SKM-1 treated with dmso at 0.1 percent for 144 hours (cell line): ENCODE measurements at regions not wholly inside any gene's neighbourhood (a gene's known extent, or its start where the extent isn't known, plus 50 kb on each side); places are given as distances from the start of the nearest gene placed in this dataset.

Experiments used
- DNase-seq: peaks from one replicate; lab custom pipeline; 2025; ENCODE audit not compliant: unreplicated experiment; lab: John Stamatoyannopoulos, UW

DNA sequence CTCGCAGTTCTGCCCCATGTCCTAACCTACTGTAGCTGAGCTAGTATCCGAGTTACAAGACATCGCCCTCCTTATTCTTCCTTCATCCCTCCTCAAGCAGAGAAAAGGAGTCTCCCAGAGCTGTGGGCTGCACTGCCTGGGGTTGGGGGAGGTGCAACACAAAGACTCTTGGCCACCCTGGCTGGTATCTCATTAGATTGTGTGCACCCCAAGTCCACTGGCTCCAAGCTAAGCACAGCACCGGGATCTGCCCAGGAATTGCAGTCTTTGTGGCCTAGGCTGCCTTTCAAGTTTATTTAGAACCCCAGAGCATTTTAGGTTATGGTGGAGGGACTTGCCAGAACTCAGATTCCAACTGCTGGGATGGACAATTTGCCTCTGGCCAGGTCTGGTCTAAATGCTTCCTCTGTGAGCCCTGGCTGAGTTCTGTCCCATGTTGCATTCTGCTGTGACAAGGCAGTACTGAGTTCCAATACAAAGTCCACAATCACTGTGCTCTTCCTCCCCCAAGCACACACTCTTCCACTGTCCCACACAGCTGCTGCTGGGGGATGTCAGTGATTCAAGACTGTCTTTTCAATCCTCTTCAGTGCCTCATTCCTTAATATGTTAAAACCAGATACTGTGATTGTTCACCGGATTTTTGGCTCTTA lies 169.6 kb upstream of the CLEC14A start:
- DNase-seq: no peak

DNA sequence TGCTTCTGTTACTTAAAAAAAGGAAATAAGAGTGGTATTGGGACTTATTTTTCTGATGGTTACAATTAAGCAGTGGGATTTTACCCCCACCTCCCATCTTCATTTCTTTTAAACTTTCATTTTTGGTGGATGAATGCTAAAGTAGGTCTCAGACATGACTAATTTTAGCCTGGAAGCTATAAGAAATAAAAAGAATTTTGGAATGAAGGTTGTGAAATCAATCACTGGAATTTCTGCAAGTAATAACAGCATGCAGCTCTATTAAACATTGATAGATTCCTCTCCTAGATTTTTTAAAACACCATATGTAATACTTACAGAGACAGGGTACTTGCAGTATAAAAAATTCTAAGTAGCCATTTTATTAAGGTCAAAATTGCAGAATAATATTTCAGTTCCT lies 164.2 kb upstream of the CLEC14A start:
- no peak for DNase-seq

DNA sequence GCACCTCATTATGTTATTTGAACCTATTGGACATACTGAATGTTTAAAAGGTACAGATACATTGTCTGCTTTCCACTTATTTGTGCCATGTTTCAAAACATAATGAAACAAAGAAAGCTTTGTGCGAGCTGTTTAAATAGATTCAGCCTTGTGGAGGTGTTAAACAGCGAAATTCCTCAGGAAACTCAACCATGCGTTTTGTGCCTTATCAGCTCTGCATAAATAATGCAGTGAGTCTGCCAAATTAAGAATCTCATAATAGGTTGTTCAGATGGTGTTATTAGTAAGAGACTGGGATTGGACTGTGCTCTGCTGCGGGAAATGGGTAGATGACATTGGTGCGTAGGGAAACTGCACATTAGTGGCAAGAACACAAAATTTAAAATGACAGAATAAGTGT lies 163.7 kb upstream of the CLEC14A start:
- DNase-seq: no peak

DNA sequence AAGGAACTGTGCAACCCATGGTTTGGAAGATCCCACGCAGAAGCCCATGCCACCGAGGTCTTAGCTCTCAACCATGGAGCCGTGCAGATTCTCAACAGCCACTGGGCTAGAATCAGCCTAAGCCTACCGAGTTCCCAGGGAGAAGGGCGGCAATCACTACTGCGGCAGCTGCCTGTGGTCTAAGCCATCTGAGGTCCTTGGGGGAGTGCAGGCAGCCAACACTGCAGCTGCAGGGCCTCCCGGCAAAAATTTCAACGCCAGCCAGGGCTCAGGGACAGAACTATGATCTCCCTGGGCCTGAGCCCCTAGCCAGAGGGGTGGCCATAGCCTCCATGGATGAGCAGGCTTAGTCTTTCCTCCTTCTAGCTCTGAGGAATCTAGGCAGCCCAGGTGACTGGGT lies 156.8 kb upstream of the CLEC14A start:
- DNase-seq: no peak

DNA sequence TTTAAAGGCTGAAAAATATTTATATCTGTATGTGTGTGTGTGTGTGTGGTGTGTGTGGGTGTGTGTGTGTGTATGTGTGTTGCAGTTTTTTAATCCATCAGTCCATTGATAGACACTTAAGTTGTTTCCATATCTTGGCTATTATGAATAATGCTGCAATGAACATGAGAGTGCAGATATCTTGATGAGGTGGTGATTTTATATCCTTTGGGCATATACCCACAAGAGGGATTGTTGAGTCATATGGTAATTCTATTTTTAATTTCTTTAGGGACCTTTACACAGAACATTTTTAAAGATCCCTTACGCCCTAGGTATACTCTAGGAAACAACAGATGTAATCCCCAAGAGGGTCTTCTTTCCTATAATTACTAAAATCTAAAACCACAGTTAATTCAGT lies 154.5 kb upstream of the CLEC14A start:
- DNase-seq: no peak

DNA sequence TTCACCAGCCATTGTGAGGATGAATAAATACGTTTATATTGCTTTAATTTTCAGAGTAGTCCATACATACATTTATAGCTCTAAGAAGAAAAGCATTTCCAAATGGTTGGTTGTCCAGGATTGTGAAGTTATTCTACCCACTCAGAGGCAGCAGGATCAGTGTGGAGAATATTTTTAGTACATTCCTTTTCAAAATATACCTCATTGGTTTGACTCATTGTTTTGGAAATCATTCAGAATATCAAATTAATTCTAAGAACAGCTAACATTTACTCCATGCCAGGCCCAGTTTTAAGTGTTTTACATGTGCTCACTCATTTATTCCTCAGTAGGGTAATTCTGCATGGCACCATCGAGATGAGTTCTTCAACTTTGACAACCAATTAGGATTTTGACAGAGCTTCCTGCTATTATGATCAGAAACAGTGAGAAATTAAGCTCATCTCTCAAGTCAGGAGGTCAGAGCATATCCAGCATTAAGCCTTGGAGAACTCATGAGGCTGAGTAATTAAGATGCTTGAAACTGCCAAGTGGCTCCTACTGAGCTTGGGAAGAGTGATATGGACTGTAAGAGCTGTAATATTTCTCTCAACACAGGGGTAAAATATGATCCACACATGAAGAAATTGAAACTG lies 153.3 kb upstream of the CLEC14A start:
- DNase-seq: no peak

DNA sequence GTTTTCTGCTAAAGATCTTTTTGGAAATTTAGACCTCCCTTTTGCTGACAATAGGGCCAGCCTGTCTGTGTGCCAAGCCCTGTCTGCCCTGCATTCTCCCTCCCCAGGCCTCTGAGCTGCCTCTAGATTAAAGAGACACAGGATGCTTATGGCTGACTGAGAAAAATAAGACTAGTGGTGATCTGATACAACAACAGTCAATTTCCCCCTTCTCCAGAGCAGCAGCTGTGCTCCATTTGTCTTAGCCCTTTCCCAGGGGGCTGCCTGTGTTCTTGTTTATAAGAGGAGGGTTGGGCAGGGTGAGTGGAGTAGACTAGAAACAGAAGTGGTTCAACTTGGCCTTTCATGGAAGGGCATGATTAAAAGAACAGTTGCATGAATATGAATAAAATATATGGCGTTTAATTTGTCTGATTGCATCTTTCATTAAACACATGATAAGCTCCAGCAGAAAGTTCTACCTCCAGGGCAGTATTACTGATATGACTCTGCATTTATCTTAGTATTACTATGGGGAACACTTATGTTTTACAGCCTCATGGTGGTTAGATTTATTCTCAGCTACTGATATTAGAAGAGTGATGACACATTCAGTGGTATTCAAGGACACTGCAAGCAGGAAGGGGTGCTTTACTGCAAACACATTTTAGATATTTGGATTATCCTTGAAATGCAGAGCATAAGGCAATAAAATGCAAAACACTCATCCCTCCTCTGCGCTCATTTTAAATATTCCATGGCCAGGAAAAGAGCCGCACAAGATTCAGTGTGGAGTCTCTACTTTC lies 150.2 kb upstream of the CLEC14A start:
- DNase-seq: no peak

DNA sequence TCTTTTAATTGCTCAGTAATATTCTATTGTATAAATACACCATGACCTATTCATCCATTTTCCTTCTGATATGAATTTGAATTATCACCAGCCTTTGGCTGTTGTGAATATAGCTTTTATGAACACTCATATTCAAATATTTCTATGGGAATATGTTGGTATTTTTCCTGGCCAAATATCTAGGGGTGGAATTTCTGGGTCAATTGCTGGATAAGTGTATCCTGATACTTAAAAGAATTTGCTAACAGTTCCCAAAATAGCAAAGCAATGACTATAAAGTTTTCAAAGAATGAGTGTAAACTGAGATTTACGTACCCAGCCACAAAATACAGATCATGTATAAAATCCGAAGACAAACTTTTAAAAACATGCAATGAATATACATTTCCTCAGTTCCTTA lies 148.7 kb upstream of the CLEC14A start:
- DNase-seq: no peak

DNA sequence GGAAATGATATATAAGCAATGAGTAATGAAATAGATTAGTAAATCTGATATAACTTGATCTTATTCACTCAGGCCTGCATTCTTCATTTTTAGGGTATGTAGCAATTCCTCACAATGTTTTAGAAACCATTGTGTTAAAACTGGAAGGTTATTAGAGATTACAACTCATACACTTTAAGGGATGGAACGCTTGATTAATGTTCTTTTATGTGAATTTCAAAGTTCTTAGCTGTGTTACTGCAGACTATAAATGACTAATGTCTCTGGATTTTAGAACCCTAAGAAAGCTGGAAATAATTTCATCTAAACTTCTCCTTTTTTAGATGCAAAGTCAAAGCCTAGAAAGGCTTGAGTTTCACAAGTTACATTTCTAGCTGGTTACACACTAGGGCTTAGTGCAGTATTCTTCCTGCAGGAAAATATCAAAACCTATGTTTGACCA lies 148.2 kb upstream of the CLEC14A start:
- DNase-seq: no peak

DNA sequence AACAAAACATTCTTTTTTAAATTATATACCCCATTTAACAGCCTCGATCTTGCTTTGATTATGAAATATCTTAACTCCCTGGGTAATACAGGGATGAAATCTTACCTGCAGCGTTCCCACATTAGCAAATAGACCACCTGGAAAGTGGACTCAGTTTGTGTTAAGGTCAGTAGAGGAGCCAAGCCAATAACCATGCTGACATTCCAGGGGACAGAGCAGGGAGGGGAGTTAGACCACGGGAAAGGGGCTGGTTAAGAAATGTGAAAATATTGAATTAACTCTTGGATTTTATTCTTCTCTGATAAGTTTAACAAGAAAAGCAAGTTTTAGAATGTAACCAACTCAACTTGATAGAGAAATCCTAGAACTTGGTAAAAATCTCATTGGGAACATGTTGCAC lies 144.9 kb upstream of the CLEC14A start:
- no peak for DNase-seq

DNA sequence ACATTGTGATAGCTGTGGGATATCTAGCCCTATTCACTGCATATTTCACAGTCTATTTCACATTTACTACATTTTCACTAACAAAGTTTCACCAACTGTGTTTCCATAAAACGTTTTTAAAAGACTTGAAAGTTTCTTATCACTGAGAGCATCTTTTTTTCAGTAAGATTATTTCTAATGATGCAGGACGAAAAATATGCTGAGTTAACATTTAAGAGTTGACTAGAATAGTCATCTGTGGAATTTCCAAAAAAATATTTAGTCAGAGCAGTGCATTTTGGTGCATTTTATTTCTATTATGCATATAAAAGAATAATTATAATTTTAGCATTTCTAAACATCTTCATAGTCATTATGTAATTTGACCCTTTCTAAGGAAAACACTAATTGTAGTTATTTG lies 143.8 kb upstream of the CLEC14A start:
- no peak for DNase-seq

DNA sequence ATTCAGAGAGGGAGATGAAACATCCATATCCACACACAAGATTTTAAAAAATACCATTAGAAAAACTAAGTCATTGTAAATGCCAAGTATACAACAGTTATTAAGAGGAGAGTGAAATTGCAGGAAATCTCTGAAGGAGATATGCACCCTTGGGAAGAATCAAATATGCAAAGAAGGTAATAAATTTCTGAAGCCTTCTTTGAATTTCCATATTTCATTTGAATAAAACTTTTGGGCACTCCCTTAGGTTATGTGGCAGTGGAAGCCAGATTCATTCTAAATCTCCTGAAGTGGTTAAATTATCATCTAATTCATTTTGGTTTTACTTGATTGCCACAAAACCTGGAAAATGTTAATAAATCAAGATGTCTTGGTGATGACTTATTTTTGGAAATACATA lies 138.9 kb upstream of the CLEC14A start:
- DNase-seq: no peak

DNA sequence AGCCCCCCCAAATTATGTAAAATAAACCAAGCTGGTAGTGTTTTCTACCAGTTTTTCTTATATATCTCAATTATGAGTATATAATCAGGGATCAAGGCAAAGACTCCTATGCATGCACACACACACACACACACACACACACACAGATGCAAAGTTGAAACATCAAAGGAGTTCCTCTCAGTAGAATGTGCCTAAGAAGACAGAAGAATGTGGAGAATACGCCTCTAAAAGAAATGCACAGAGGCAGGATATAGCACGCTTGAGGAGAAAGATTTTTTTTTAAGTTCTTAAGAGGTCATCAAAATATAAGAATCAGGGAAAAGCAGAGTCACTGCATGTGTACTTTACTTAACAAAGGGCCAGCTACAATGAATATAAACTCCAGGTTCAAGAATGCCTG lies 138.2 kb upstream of the CLEC14A start:
- no peak for DNase-seq

DNA sequence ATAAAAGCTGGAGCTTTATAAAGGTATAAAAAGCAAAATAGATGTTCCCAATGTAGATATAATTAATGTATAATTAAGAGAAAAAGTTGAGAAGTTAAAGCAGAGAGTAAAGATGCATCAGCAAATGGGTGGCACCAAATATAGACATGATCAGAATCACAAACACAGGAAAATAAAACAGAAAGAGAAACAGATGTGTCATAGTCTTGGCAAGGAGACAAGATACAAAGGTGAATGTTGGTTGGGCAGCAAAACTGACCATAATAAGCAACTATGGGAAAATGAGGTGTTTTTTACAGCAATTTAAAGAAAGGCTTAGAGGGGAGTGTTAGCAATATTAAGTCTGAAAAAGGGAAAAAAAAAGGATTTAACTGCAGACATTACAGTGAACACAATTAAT lies 135.4 kb upstream of the CLEC14A start:
- DNase-seq: no peak

DNA sequence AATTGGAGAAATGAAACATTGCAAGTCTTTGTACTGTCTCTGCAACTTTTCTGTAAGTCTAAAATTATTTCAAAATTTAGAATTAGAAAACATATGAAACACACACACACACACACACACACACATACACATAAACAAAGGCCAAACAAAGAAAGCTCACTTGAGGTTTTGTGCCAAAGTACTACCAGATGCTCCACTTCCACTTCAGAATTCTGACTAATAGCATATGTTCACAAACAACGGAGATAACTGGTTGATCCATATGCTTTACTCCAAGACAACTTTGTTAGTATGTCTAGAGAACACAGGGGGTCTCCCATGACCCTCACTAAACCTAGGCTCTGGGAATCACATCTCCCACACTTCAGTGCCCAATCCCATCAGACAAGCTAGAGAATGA lies 133.8 kb upstream of the CLEC14A start:
- DNase-seq: no peak

DNA sequence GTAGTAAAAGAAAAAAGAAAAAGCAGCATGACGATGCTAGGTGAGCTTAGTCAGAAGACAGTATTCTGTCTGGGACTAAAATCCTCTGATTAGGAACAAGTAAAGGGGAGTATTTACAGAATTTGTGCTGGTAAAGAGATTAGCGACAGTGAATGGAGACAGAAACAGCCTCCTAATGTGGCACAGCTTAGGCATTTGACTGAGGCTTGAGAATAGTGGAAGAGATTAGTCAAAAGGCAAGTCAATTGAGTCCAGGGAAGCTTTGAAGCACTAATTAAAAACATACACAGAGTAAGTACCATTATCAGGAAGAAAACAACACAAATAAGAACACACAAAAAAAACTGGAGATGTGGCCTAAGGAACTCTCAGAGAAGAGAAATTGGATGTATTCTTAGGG lies 131.9 kb upstream of the CLEC14A start:
- no peak for DNase-seq

DNA sequence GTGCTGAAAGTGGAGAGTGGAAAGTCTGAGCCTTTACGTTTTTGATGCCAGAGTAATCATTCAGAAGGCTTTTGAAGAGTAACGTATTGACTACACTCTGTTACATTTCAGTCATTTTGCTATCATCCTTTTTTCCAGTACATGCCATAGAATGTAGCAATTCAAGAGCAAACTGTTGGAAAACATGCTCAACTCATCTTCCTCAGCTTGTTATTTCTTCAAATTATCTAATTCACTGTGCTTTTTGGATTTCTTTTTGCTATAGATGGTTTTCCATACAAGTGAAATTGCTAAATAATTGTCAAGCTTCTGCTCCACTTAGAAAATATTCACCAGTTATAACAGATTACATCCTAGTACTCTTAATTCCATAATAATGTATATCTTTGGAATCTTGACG lies 129.9 kb upstream of the CLEC14A start:
- DNase-seq: no peak

DNA sequence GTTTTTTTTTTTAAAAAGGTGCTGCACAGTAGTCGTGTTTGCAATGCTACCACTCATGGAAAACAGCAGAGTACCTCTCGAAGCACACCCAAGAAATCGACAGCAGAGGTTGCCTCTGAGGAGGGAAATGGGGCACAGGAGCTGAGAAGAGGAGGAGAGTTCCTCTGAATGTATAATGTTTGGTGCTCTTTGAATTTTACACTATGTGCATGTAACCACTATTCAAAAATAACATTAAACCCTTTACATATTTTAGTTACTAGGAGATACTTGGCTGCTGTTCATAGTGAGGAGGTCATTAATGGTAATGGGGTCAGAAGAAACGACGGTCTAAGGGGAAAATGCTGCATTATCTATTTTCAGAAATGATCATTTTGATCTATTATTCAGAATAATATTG lies 129.4 kb upstream of the CLEC14A start:
- no peak for DNase-seq

DNA sequence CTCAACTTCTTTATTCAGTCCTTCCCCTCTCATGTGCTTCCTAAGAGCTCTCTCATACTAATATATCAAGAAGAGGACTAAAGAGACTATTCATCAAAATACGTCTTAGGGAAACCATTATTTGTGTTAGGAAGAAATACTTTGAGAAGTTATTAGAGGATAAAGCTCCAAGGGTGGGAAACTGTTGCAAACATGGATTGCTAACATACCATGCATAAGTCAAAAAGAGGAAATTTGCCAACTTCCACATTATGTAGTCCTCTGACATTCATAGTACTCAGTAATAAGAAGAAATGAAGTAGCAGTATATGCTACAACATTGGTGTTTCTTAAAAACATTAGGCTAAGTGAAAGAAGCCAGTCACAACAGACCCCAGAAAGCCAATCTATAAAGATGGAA lies 128.8 kb upstream of the CLEC14A start:
- DNase-seq: no peak

DNA sequence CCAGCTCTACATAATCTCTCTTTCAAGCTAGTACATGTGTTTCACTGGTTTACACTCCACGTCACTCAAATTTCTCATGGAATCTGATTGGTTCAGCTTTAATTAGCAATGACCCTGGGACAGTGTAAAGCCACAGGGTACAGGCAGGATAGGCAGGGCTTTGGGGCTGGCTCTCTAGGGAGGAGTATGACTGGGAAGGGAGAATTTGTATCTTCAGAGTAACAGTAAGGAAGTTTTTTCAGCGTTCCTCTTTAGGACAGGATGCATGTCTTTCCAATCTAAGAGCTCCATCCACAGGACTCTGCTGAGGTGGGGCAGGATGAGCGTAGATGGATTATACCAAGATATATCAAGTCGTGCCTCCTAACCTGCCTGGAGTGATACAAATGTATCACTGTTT lies 112.0 kb upstream of the CLEC14A start:
- DNase-seq: no peak

DNA sequence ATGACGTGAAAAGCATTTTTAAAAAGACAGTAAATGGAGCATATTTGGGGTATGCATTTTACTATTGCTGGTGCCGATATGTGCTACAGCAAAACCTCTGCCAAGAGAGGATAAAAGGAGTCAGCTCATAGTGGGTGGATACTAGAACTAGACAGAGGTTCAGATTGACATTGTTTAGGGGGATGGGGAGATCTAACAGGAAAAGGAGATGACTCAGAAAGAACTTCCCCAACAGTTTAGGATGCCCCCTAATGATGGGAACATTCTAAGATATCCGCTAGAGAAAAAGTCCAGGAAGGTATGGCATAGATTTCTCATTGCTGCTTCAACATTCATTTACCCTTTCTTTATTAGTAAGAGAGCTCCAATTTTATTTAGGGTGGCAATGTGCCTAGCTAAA lies 110.5 kb upstream of the CLEC14A start:
- no peak for DNase-seq

DNA sequence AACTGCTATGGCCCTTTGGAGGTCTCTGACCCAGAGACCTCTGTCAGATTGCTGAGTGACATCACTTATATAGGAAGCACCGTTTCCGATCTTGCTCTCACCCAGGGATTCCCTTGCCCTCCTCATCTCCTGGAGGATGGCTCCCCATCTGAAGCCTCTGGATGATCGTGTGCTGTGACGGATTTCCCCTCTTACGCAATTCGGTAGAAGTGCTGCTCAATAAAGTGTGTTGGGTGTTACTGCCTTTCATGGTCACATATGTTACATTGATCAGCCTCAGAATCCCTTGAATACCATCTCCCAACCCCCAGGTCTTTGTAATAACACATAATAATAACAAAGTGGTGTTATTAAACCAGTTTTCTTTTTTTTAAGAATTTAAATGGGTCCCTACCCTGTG lies 107.3 kb upstream of the CLEC14A start:
- DNase-seq: no peak
